ENCODE measurements at regions not wholly inside any gene's neighbourhood (a gene's known extent, or its start where the extent isn't known, plus 50 kb on each side); places are given as distances from the start of the nearest gene placed in this dataset.

DNA sequence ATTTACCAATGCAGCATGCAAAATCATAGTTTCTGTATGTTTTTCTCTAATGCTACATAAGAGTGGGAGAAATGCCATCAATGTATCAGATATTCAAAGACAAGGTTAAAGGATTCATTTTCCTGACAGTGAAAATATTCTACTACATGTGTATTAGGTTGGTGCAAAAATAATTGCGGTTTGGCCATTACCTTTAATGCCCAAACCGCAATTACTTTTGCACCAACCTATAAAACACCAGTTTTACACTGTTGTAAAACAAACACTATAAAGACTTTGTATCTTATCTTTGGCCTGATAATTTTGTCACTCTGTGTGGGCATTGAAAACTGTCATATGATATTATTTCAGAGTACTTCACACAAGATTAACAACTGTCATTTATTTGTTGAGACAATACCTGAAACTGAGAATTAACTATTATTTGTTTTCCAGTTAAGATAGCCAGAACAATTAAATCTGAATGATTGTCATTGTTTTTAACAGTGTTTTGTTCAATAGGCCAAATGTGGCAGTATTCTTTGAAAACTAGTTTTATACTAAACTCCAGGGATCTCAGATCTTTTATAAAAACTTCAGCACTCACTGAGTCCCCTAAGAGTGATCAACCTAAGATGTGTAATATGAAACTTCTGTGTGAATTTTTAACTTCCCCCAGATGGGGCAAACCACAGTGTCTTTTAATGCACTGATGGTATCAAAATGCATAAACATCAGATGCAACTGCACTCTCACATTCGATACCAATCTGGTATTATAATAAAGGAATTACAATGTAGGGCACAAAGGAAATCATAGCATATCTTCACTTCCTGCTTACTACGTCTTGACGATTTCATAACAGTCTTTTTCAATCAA, 53.8 kb upstream of the FBN2 start:
- POLR2A ChIA-PET (ENCODE audit: partially characterized antibody), result no interaction called here

DNA sequence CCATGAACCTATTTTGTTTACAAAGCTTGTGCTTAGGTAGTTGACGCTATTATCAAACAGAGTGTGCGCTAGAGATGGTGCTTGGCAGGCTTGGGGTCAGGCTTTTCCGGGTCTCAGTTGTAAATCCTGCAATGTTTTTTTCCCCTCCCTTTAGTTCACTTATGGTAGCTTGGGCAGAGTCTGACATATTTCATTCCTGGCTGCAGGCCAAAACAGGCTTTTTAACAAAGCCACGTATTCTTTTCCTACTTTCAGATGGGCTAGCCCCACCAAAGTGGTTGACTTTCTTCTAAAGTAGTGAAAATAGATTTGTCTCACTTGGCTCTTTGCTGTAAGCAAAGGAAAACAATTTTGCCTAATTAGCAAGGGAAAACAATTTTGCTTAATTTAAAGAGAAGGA, 58.0 kb upstream of the FBN2 start:
- no peaks in the 10 kb centered on the region for H3K36me3 ChIP-seq (ENCODE audit: insufficient read depth, low read length)
- no peak overlapping the region for H3K4me3 ChIP-seq (ENCODE audit: low read length in 2 of 2)
- no peaks in the 10 kb centered on the region for H3K4me1 ChIP-seq (ENCODE audit: insufficient read depth, low read length)
- CTCF ChIA-PET (ENCODE audit: partially characterized antibody), result no interaction called here
- Mint-ChIP-seq H3K4me3 (no peak overlapping the region), H3K9me3 (peaks cover 0 to 5% (median 0%) of the 10 kb centered on the region in 8 donors), H3K27me3 (no peaks in the 10 kb centered on the region), H3K36me3 (no peaks in the 10 kb centered on the region), H3K4me1 (no peaks in the 10 kb centered on the region), H3K27ac (no peak overlapping the region)
- DNase-seq, result no peak
- H3K27me3 ChIP-seq (ENCODE audit: insufficient read depth, low read length), result no peaks in the 10 kb centered on the region
- intact Hi-C loops (cut with micrococcal nuclease), result no loop called here
- no peak overlapping the region for H3K27ac ChIP-seq (ENCODE audit: low read depth, low read length)
- no peaks in the 10 kb centered on the region for H3K9me3 ChIP-seq (ENCODE audit: control insufficient read depth in 1 of 2, low read length in 2 of 2)
- POLR2A ChIA-PET (ENCODE audit: partially characterized antibody), result no interaction called here

More for the DNA sequence above, 53.8 kb upstream of the FBN2 start:
- Histone ChIP-seq H3K9me3 (ENCODE audit: control insufficient read depth in 1 of 2, low read length in 2 of 2) (no peaks in the 10 kb centered on the region), H3K4me1 (ENCODE audit: insufficient read depth, low read length) (no peaks in the 10 kb centered on the region), H3K27ac (ENCODE audit: low read depth, low read length) (no peak overlapping the region), H3K27me3 (ENCODE audit: insufficient read depth, low read length) (no peaks in the 10 kb centered on the region), H3K36me3 (ENCODE audit: insufficient read depth, low read length) (no peaks in the 10 kb centered on the region), H3K4me3 (ENCODE audit: low read length in 2 of 2) (no peak overlapping the region)
- H3K4me1 Mint-ChIP-seq, result no peaks in the 10 kb centered on the region
- peaks cover 0 to 5% (median 0%) of the 10 kb centered on the region in 8 donors for H3K9me3 Mint-ChIP-seq
- CTCF ChIA-PET (ENCODE audit: partially characterized antibody), result no interaction called here
- H3K4me3 Mint-ChIP-seq, result no peak overlapping the region
- H3K36me3 Mint-ChIP-seq, result no peaks in the 10 kb centered on the region
- H3K27me3 Mint-ChIP-seq, result no peaks in the 10 kb centered on the region
- no peak overlapping the region for H3K27ac Mint-ChIP-seq
- DNase-seq, result no peak
- intact Hi-C loops (cut with micrococcal nuclease), result no loop called here

DNA sequence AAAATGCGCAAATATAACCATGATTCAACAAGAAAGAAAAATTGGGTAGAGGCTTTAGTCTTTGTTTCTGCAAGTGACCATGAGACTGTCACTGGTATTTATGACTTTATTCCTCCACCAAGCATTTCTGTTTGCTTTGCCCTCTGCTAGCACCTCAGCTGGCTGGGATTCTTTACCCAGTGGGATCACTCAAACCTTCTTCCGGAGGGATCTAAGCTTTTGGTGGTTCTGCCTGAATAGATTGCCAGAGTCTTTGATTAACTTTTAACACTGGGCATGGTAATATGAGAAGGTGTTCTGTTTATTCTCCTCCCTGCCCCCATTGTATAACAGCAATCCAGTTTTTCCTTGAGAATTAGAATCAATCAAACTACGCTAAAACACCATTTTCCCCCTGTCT, 59.1 kb upstream of the FBN2 start:
- DNase-seq, result no peak
- Histone ChIP-seq H3K4me3 (ENCODE audit: low read length in 2 of 2) (no peak overlapping the region), H3K9me3 (ENCODE audit: control insufficient read depth in 1 of 2, low read length in 2 of 2) (no peaks in the 10 kb centered on the region), H3K4me1 (ENCODE audit: insufficient read depth, low read length) (no peaks in the 10 kb centered on the region), H3K36me3 (ENCODE audit: insufficient read depth, low read length) (no peaks in the 10 kb centered on the region), H3K27me3 (ENCODE audit: insufficient read depth, low read length) (no peaks in the 10 kb centered on the region), H3K27ac (ENCODE audit: low read depth, low read length) (no peak overlapping the region)
- H3K9me3 Mint-ChIP-seq, result peaks cover 0 to 6% (median under 1%) of the 10 kb centered on the region in 8 donors
- ChIA-PET CTCF (ENCODE audit: partially characterized antibody) (no interaction called here), POLR2A (ENCODE audit: partially characterized antibody) (no interaction called here)
- no peaks in the 10 kb centered on the region for H3K27me3 Mint-ChIP-seq
- no peak overlapping the region for H3K27ac Mint-ChIP-seq
- no peaks in the 10 kb centered on the region for H3K36me3 Mint-ChIP-seq
- intact Hi-C loops (cut with micrococcal nuclease), result no loop called here
- H3K4me3 Mint-ChIP-seq, result no peak overlapping the region
- H3K4me1 Mint-ChIP-seq, result no peaks in the 10 kb centered on the region

DNA sequence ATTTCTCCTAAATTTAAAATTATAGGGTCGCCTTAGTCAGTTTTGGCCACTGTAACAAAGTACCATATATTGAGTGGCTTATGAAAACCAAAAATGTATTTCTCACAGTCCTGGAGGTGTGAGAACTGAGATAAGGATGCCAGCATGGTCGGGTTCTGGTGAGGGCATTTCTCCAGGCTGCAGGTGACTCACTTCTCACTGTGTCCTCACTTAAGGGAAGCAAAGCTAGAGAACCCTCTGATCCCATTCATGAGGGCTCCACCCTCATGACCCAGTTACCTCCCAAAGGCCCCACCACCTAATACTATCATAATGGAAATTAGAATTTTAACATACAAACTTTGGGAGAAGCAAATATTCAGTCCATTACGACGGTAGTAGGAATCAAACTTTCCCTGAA, 75.1 kb upstream of the FBN2 start:
- H3K9me3 ChIP-seq (ENCODE audit: control insufficient read depth in 1 of 2, low read length in 2 of 2), result no peaks in the 10 kb centered on the region
- H3K4me1 ChIP-seq (ENCODE audit: insufficient read depth, low read length), result no peaks in the 10 kb centered on the region
- intact Hi-C loops (cut with micrococcal nuclease), result no loop called here
- H3K27me3 Mint-ChIP-seq, result no peaks in the 10 kb centered on the region
- CTCF ChIA-PET (ENCODE audit: partially characterized antibody), result no interaction called here
- POLR2A ChIA-PET (ENCODE audit: partially characterized antibody), result no interaction called here
- H3K36me3 Mint-ChIP-seq, result no peaks in the 10 kb centered on the region
- H3K27ac Mint-ChIP-seq, result no peak overlapping the region
- H3K4me3 ChIP-seq (ENCODE audit: low read length in 2 of 2), result no peak overlapping the region
- H3K4me1 Mint-ChIP-seq, result no peaks in the 10 kb centered on the region
- DNase-seq, result no peak
- peaks cover 1 to 17% (median 4%) of the 10 kb centered on the region in 8 donors for H3K9me3 Mint-ChIP-seq
- H3K27ac ChIP-seq (ENCODE audit: low read depth, low read length), result no peak overlapping the region
- H3K27me3 ChIP-seq (ENCODE audit: insufficient read depth, low read length), result no peaks in the 10 kb centered on the region
- no peaks in the 10 kb centered on the region for H3K36me3 ChIP-seq (ENCODE audit: insufficient read depth, low read length)
- H3K4me3 Mint-ChIP-seq, result no peak overlapping the region

DNA sequence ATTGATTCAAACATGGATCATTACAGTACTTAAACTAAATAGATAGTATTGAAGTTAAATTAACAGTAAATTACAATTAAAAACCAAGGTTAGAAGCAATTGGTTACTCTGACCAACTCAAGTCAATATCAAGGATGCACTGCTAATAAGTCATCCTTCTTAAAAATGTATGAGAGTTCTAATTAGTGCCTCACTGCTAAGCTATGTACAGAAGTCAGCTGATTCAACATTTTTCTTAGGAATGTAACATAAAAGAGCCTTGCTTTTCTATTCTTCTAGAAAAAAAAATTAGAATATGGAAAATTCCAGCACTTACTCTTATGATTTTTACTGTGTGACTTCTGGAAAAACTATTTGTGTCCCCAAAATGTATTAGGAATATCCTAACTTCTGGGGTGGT, 75.7 kb upstream of the FBN2 start:
- H3K27me3 Mint-ChIP-seq, result no peaks in the 10 kb centered on the region
- H3K4me1 Mint-ChIP-seq, result no peaks in the 10 kb centered on the region
- ChIA-PET CTCF (ENCODE audit: partially characterized antibody) (no interaction called here), POLR2A (ENCODE audit: partially characterized antibody) (no interaction called here)
- no peaks in the 10 kb centered on the region for H3K9me3 ChIP-seq (ENCODE audit: control insufficient read depth in 1 of 2, low read length in 2 of 2)
- no peaks in the 10 kb centered on the region for H3K27me3 ChIP-seq (ENCODE audit: insufficient read depth, low read length)
- DNase-seq, result no peak
- H3K27ac Mint-ChIP-seq, result no peak overlapping the region
- H3K36me3 ChIP-seq (ENCODE audit: insufficient read depth, low read length), result no peaks in the 10 kb centered on the region
- no peak overlapping the region for H3K27ac ChIP-seq (ENCODE audit: low read depth, low read length)
- no peaks in the 10 kb centered on the region for H3K36me3 Mint-ChIP-seq
- peaks cover 0 to 12% (median 4%) of the 10 kb centered on the region in 8 donors for H3K9me3 Mint-ChIP-seq
- H3K4me3 Mint-ChIP-seq, result no peak overlapping the region
- no peaks in the 10 kb centered on the region for H3K4me1 ChIP-seq (ENCODE audit: insufficient read depth, low read length)
- no peak overlapping the region for H3K4me3 ChIP-seq (ENCODE audit: low read length in 2 of 2)
- intact Hi-C loops (cut with micrococcal nuclease), result no loop called here

DNA sequence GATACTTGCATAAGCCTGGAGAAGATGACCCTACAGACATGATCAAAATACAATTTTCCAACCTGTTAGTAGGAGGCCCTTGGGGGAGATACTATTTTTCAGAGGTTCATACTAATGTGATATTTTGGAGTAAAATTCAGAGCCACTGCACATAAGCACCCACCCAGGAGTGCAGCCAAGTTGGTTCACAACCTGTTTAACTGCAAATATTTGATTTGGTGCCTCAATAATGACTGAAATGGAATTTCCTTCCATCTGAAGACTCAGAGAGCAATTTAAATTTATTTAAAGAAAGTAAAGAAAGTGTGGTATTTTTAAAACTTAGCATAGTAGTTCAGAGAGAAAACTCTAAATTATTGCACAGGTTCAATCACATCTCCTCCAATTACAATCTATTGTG, 77.5 kb upstream of the FBN2 start:
- Mint-ChIP-seq H3K36me3 (no peaks in the 10 kb centered on the region), H3K4me1 (no peaks in the 10 kb centered on the region), H3K27me3 (no peaks in the 10 kb centered on the region), H3K9me3 (peaks cover 0 to 2% (median 0%) of the 10 kb centered on the region in 8 donors), H3K4me3 (no peak overlapping the region), H3K27ac (no peak overlapping the region)
- intact Hi-C loops (cut with micrococcal nuclease), result no loop called here
- Histone ChIP-seq H3K27ac (ENCODE audit: low read depth, low read length) (no peak overlapping the region), H3K4me1 (ENCODE audit: insufficient read depth, low read length) (no peaks in the 10 kb centered on the region), H3K36me3 (ENCODE audit: insufficient read depth, low read length) (no peaks in the 10 kb centered on the region), H3K4me3 (ENCODE audit: low read length in 2 of 2) (no peak overlapping the region), H3K9me3 (ENCODE audit: control insufficient read depth in 1 of 2, low read length in 2 of 2) (no peaks in the 10 kb centered on the region), H3K27me3 (ENCODE audit: insufficient read depth, low read length) (no peaks in the 10 kb centered on the region)
- CTCF ChIA-PET (ENCODE audit: partially characterized antibody), result no interaction called here
- POLR2A ChIA-PET (ENCODE audit: partially characterized antibody), result no interaction called here
- no peak for DNase-seq

DNA sequence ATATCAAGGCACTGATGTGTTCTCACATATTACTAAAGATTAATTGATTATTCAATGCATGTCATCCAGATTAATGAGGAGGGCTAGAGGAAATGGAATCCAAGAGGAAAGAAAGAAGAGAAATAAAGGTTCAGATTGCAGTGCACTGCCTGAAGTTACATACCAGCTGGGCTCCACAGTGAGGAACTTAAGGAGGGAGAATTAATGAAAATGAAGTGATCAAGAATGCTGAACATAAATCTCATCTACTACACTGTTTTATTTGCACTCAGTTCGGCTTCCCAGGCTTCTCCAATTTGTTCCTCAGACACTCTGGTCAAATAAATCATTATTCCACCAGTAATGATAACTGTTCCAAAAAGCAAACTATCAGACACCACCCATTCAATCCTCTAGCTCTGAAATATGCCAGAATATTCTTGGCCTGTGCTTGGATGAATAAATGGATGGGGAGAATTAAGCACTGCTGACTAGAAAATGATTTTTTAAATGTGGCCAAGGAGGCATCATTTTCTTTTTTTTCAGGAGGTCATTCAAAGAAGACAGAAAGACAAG, 88.6 kb upstream of the FBN2 start:
- Mint-ChIP-seq H3K27ac (no peak overlapping the region), H3K27me3 (no peaks in the 10 kb centered on the region), H3K4me1 (no peaks in the 10 kb centered on the region), H3K36me3 (no peaks in the 10 kb centered on the region), H3K4me3 (no peak overlapping the region), H3K9me3 (peaks cover 0 to 4% (median 1%) of the 10 kb centered on the region in 8 donors)
- Histone ChIP-seq H3K27me3 (ENCODE audit: insufficient read depth, low read length) (no peaks in the 10 kb centered on the region), H3K4me3 (ENCODE audit: low read length in 2 of 2) (no peak overlapping the region), H3K9me3 (ENCODE audit: control insufficient read depth in 1 of 2, low read length in 2 of 2) (no peaks in the 10 kb centered on the region), H3K27ac (ENCODE audit: low read depth, low read length) (no peak overlapping the region), H3K4me1 (ENCODE audit: insufficient read depth, low read length) (no peaks in the 10 kb centered on the region), H3K36me3 (ENCODE audit: insufficient read depth, low read length) (no peaks in the 10 kb centered on the region)
- ChIA-PET POLR2A (ENCODE audit: partially characterized antibody) (no interaction called here), CTCF (ENCODE audit: partially characterized antibody) (no interaction called here)
- intact Hi-C loops (cut with micrococcal nuclease), result no loop called here
- DNase-seq, result no peak
